Neural progenitor cell (in vitro differentiated cells): ENCODE measurements at regions not wholly inside any gene's neighbourhood (a gene's known extent, or its start where the extent isn't known, plus 50 kb on each side); places are given as distances from the start of the nearest gene placed in this dataset.

Source experiments
- DNase-seq: peaks from one replicate; pipeline ENCODE4 v3.0.0-alpha.2; 2016; ENCODE audit warnings: low spot score
- H2AFZ ChIP-seq: fragments of 200-600 bp; sonication (generic); replicated peaks from 2 replicates; pipeline ENCODE4 v1.6.1; 2016; ENCODE audit warnings: antibody characterized with exemption
- H3F3A ChIP-seq: fragments of 200-600 bp; sonication (generic); 2 replicates; pipeline ENCODE4 v1.6.1; 2016; ENCODE audit warnings: antibody characterized with exemption, low read depth
- H3K27ac ChIP-seq: fragments of 200-600 bp; sonication (generic); 2 replicates; pipeline ENCODE4 v1.5.1; 2016; ENCODE audit warnings: mild to moderate bottlenecking
- H3K27me3 ChIP-seq: fragments of 200-600 bp; sonication (generic); 2 replicates; pipeline ENCODE4 v1.6.1; 2016; ENCODE audit warnings: mild to moderate bottlenecking, moderate library complexity
- H3K36me3 ChIP-seq: fragments of 200-600 bp; sonication (generic); 2 replicates; pipeline ENCODE4 v1.5.1; 2016
- H3K4me1 ChIP-seq: fragments of 200-600 bp; sonication (generic); 2 replicates; pipeline ENCODE4 v1.6.1; 2016; ENCODE audit warnings: mixed run types
- H3K4me2 ChIP-seq: fragments of 200-600 bp; sonication (generic); 2 replicates; pipeline ENCODE4 v1.6.1; 2016
- H3K4me3 ChIP-seq: fragments of 200-600 bp; sonication (generic); 2 replicates; pipeline ENCODE4 v1.5.1; 2016
- H3K79me2 ChIP-seq: fragments of 200-600 bp; sonication (generic); 2 replicates; pipeline ENCODE4 v1.6.1; 2016; ENCODE audit warnings: low read depth
- H3K9ac ChIP-seq: fragments of 200-600 bp; sonication (generic); 2 replicates; pipeline ENCODE4 v1.6.1; 2016
- H3K9me3 ChIP-seq: fragments of 200-600 bp; sonication (generic); 2 replicates; pipeline ENCODE4 v1.5.1; 2016; ENCODE audit warnings: low read depth
- H4K20me1 ChIP-seq: fragments of 200-600 bp; sonication (generic); 2 replicates; pipeline ENCODE4 v1.6.1; 2016; ENCODE audit warnings: low read depth
- H3K27ac Mint-ChIP-seq: 3 replicates; pipeline ENCODE4 v1.8.0; 2021; ENCODE audit warnings: mixed read lengths
- H3K27me3 Mint-ChIP-seq: 2 replicates; pipeline ENCODE4 v1.8.0; 2022; ENCODE audit warnings: low read depth, mild to moderate bottlenecking, inconsistent platforms, moderate library complexity, mixed read lengths; ENCODE audit not compliant: insufficient read depth
- H3K36me3 Mint-ChIP-seq: 3 replicates; pipeline ENCODE4 v1.8.0; 2021; ENCODE audit warnings: mixed read lengths
- H3K4me1 Mint-ChIP-seq: 3 replicates; pipeline ENCODE4 v1.8.0; 2021; ENCODE audit warnings: mixed read lengths
- H3K4me3 Mint-ChIP-seq: 3 replicates; pipeline ENCODE4 v1.8.0; 2021; ENCODE audit warnings: mild to moderate bottlenecking, moderate library complexity, mixed read lengths
- H3K9me3 Mint-ChIP-seq: 3 replicates; pipeline ENCODE4 v1.8.0; 2020; ENCODE audit warnings: mixed read lengths
- CTCF ChIP-seq: fragments of 200-600 bp; sonication (generic); IDR thresholded peaks from 2 replicates; pipeline ENCODE4 v1.5.1; 2017; ENCODE audit warnings: antibody characterized with exemption, mild to moderate bottlenecking
- EZH2 ChIP-seq: fragments of 200-600 bp; sonication (generic); IDR thresholded peaks from 2 replicates; pipeline ENCODE4 v1.6.1; 2017; ENCODE audit warnings: antibody characterized with exemption, mild to moderate bottlenecking, moderate library complexity
- EZH2phosphoT487 ChIP-seq: fragments of 200-600 bp; sonication (generic); IDR thresholded peaks from 2 replicates; pipeline ENCODE4 v1.6.1; 2017; ENCODE audit warnings: antibody characterized with exemption

- H3K4me1 ChIP-seq: no peaks in the 10 kb centered on the region
- H4K20me1 ChIP-seq: no peaks in the 10 kb centered on the region
- peaks cover 4% of the 10 kb centered on the region for H3K9me3 ChIP-seq
- no peaks in the 10 kb centered on the region for H3K27me3 ChIP-seq
- H3K36me3 Mint-ChIP-seq: no peaks in the 10 kb centered on the region
- no peaks in the 10 kb centered on the region for H3K79me2 ChIP-seq
- peaks cover 9% of the 10 kb centered on the region for H3K9me3 Mint-ChIP-seq
- no peaks in the 10 kb centered on the region for H3K4me1 Mint-ChIP-seq
- H3K4me2 ChIP-seq: no peak overlapping the region
- no peak for DNase-seq
- no peak overlapping the region for H3K4me3 Mint-ChIP-seq
- H2AFZ ChIP-seq: no peak overlapping the region
- H3K27me3 Mint-ChIP-seq: peaks cover 4% of the 10 kb centered on the region
- H3K27ac ChIP-seq: no peak overlapping the region
- no peak overlapping the region for H3K9ac ChIP-seq
- TF ChIP-seq CTCF (no peak), EZH2phosphoT487 (no peak), EZH2 (no peak)
- no peak overlapping the region for H3K27ac Mint-ChIP-seq
- H3K36me3 ChIP-seq: no peaks in the 10 kb centered on the region
- no peak overlapping the region for H3K4me3 ChIP-seq
- H3F3A ChIP-seq: no peaks in the 10 kb centered on the region
Observed at GRCh38 chr5:104512063-104512825, 949.7 kb upstream of the NUDT12 start.

GRCh38 chr5:104498281-104498680 is 935.7 kb upstream of the NUDT12 start:
- Histone ChIP-seq H3K27ac (no peak overlapping the region), H3F3A (no peaks in the 10 kb centered on the region), H3K36me3 (no peaks in the 10 kb centered on the region), H3K4me1 (no peaks in the 10 kb centered on the region), H3K4me2 (no peak overlapping the region), H3K4me3 (no peak overlapping the region), H2AFZ (no peak overlapping the region), H3K9ac (no peak overlapping the region), H3K9me3 (no peaks in the 10 kb centered on the region), H3K79me2 (no peaks in the 10 kb centered on the region), H4K20me1 (no peaks in the 10 kb centered on the region), H3K27me3 (no peaks in the 10 kb centered on the region)
- H3K4me1 Mint-ChIP-seq: no peaks in the 10 kb centered on the region
- H3K27ac Mint-ChIP-seq: no peak overlapping the region
- no peaks in the 10 kb centered on the region for H3K36me3 Mint-ChIP-seq
- H3K4me3 Mint-ChIP-seq: no peak overlapping the region
- peaks cover 3% of the 10 kb centered on the region for H3K27me3 Mint-ChIP-seq
- H3K9me3 Mint-ChIP-seq: no peaks in the 10 kb centered on the region
- no peak for TF ChIP-seq CTCF
- TF ChIP-seq EZH2: no peak
- no peak for TF ChIP-seq EZH2phosphoT487
- DNase-seq: no peak

- Mint-ChIP-seq H3K27ac (no peak overlapping the region), H3K4me3 (no peak overlapping the region), H3K4me1 (no peaks in the 10 kb centered on the region), H3K36me3 (no peaks in the 10 kb centered on the region), H3K9me3 (no peaks in the 10 kb centered on the region), H3K27me3 (no peaks in the 10 kb centered on the region)
- Histone ChIP-seq H3K9ac (no peak overlapping the region), H3K27ac (no peak overlapping the region), H3K4me1 (no peaks in the 10 kb centered on the region), H3K36me3 (no peaks in the 10 kb centered on the region), H3K9me3 (no peaks in the 10 kb centered on the region), H4K20me1 (no peaks in the 10 kb centered on the region), H3K4me3 (no peak overlapping the region), H3F3A (no peaks in the 10 kb centered on the region), H3K4me2 (no peak overlapping the region), H3K79me2 (no peaks in the 10 kb centered on the region), H2AFZ (no peak overlapping the region), H3K27me3 (no peaks in the 10 kb centered on the region)
- DNase-seq: no peak
- TF ChIP-seq EZH2phosphoT487: no peak
- TF ChIP-seq EZH2: no peak
- TF ChIP-seq CTCF: no peak
Observed at GRCh38 chr5:104494083-104494482, 931.5 kb upstream of the NUDT12 start.
